Activated CD8-positive, alpha-beta T cell treated with anti-CD3 and anti-CD28 coated beads for 36 hours (primary cell): ENCODE measurements at regions not wholly inside any gene's neighbourhood (a gene's known extent, or its start where the extent isn't known, plus 50 kb on each side); places are given as distances from the start of the nearest gene placed in this dataset.

Experiments used
- ATAC-seq: fragments of 200-7000 bp; cut with Tn5 transposase; one replicate; pipeline ENCODE4 v1.10.0; 2021; ENCODE audit warnings: mild to moderate bottlenecking, moderate library complexity
- CTCF ChIA-PET: fragments of 350-600 bp; sonication (Branson Sonifier 250); formaldehyde crosslinking; loops from one replicate; lab custom pipeline; 2021; ENCODE audit warnings: antibody characterized with exemption; lab: Charles Lee
- POLR2A ChIA-PET: fragments of 350-600 bp; sonication (Branson Sonifier 250); formaldehyde crosslinking; loops from one replicate; lab custom pipeline; 2021; ENCODE audit warnings: antibody characterized with exemption; lab: Charles Lee
- DNase-seq: peaks from one replicate; pipeline ENCODE4 v3.0.0-alpha.2; 2020
- H3K27ac Mint-ChIP-seq: one replicate; pipeline ENCODE4 v1.8.0; 2021; ENCODE audit warnings: mild to moderate bottlenecking, mixed read lengths
- H3K27me3 Mint-ChIP-seq: one replicate; pipeline ENCODE4 v1.8.0; 2021; ENCODE audit warnings: mixed read lengths
- H3K36me3 Mint-ChIP-seq: one replicate; pipeline ENCODE4 v1.8.0; 2021; ENCODE audit warnings: low read depth, mixed read lengths
- H3K4me1 Mint-ChIP-seq: one replicate; pipeline ENCODE4 v1.8.0; 2021; ENCODE audit warnings: low read depth, mixed read lengths
- H3K4me3 Mint-ChIP-seq: one replicate; pipeline ENCODE4 v1.8.0; 2021; ENCODE audit warnings: mild to moderate bottlenecking, moderate library complexity, mixed read lengths
- H3K9me3 Mint-ChIP-seq: one replicate; pipeline ENCODE4 v1.8.0; 2021; ENCODE audit warnings: mixed read lengths
- intact Hi-C: fragments of 100-400 bp; cut with micrococcal nuclease; formaldehyde crosslinking; loops from one replicate; pipeline ENCODE4 v1.10.0; 2022
- TF ChIP-seq, protein P1 (sequence below): fragments of 200-600 bp; IDR thresholded peaks from one replicate; pipeline ENCODE4 v1.8.0; 2022; ENCODE audit warnings: antibody characterized with exemption, mild to moderate bottlenecking

DNA sequence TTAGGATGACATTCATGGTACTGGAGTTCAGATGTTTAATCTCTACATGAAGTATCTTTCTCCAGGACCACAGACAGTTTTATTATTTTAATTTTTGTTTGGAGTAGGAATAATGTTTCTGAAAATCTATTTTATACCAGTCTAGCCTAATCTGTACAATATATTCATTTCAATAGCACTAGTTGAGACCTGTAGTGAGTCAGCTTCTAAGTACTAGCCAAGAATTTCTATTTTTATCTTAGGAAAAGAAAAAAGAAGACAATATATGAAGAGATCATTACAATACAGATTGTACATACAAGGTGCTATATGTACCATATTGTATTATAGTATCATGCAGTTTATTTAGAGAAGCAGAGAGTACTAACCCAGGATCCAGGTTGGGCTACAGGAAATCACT, 826.9 kb upstream of the PIK3C3 start:
- intact Hi-C loops, result no loop called here
- ChIA-PET CTCF (no interaction called here), POLR2A (no interaction called here)
- H3K4me3 Mint-ChIP-seq, result no peak overlapping the region
- peaks cover 5% of the 10 kb centered on the region for H3K9me3 Mint-ChIP-seq
- H3K27ac Mint-ChIP-seq, result no peak overlapping the region
- TF ChIP-seq, protein P1, sequence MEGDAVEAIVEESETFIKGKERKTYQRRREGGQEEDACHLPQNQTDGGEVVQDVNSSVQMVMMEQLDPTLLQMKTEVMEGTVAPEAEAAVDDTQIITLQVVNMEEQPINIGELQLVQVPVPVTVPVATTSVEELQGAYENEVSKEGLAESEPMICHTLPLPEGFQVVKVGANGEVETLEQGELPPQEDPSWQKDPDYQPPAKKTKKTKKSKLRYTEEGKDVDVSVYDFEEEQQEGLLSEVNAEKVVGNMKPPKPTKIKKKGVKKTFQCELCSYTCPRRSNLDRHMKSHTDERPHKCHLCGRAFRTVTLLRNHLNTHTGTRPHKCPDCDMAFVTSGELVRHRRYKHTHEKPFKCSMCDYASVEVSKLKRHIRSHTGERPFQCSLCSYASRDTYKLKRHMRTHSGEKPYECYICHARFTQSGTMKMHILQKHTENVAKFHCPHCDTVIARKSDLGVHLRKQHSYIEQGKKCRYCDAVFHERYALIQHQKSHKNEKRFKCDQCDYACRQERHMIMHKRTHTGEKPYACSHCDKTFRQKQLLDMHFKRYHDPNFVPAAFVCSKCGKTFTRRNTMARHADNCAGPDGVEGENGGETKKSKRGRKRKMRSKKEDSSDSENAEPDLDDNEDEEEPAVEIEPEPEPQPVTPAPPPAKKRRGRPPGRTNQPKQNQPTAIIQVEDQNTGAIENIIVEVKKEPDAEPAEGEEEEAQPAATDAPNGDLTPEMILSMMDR, result no peak
- DNase-seq (no peak), ATAC-seq (no peak)
- no peaks in the 10 kb centered on the region for H3K36me3 Mint-ChIP-seq
- no peaks in the 10 kb centered on the region for H3K27me3 Mint-ChIP-seq
- no peaks in the 10 kb centered on the region for H3K4me1 Mint-ChIP-seq

DNA sequence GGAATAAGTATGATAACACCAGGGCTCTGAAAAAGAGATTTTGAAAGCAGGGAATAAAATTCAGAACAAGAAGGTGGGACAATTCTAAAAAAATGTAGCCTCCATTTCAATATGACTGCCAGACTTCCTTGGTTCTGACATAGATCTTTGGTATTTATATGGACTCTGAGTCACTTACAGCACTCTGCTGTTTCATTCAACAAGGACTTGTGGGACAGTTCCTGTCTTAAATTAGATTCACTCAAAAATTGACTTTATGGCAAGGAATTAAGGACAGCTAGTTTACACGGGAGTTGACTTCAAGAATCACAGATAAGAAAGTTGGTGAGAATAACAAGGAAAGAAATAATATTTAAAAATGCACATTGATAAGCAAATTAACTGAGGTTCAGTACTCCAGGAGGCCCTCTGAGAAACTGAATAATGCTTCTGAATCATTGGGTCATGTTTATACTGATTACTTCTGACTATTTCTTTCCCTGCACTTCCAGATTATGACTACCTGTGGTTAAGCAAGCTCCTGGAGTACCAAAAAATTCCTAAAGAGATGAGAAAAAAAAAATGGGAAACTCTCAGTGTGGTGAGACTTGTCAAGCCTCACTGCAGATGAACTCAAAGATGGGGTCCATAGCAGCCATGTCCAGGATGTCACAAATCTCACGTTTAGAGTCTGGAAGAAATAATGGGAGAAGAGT, 828.3 kb upstream of the PIK3C3 start:
- Mint-ChIP-seq H3K4me3 (no peak overlapping the region), H3K4me1 (no peaks in the 10 kb centered on the region), H3K9me3 (peaks cover 4% of the 10 kb centered on the region), H3K27me3 (no peaks in the 10 kb centered on the region), H3K36me3 (no peaks in the 10 kb centered on the region), H3K27ac (no peak overlapping the region)
- ChIA-PET CTCF (no interaction called here), POLR2A (no interaction called here)
- TF ChIP-seq, protein P1, result no peak
- DNase-seq, result no peak
- intact Hi-C loops, result no loop called here
- no peak for ATAC-seq

DNA sequence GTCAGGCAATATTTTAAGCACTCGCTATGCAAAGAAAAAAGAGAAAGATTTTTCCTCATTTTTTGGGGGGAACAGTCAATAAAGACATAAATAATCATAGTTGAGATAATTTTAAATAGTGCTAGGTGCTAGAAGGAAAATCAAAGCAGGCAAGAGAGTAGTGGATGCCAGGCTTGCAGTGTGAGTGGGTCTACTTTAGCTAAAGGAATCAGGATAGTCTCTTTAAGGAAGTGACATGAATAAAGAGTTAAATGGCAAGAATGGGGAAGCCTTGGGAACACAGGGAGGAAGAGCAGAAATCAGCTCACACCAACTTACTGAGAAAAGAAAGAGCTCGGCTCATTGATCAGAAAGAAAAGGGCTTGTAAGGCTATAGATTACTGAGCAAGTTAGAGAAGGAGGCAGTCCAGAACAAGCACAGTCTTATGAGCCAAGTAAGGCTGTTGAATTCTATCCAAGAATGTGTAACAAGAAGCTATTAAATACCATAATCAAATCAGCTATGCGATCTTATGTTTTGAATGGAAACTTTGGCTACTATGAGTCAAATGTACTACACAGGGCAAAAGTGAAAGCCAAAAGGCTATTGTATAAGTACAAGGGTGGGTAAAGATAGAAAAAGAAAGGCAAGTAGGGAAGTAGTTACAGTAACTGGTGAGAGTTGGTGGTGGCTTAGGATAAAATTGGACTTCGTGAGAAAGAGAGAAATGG, 833.8 kb upstream of the PIK3C3 start:
- no peaks in the 10 kb centered on the region for H3K36me3 Mint-ChIP-seq
- POLR2A ChIA-PET, result no interaction called here
- no peaks in the 10 kb centered on the region for H3K27me3 Mint-ChIP-seq
- TF ChIP-seq, protein P1, result no peak
- no peaks in the 10 kb centered on the region for H3K4me1 Mint-ChIP-seq
- H3K4me3 Mint-ChIP-seq, result no peak overlapping the region
- CTCF ChIA-PET, result no interaction called here
- peaks cover 8% of the 10 kb centered on the region for H3K9me3 Mint-ChIP-seq
- no peak overlapping the region for H3K27ac Mint-ChIP-seq
- DNase-seq (no peak), ATAC-seq (no peak)
- intact Hi-C loops, result no loop called here

DNA sequence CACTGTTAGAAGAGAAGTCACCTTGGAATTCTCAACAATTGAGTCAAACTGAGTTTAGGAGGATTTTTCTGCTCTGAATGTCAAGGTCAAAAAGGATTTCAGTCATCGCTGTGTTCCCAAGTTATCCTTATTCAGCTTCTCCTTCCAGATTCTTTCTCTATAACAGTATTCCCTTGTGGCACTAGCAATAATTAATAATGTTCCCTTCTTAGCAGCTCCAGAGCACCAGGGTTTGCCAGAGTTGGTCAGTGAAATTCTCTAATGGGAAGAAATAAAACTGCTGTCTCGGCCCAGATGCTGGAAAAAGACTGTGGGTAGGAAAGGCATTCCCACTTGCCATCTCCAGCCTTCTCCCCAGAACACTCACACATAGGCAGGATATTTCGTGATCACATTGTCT, 836.0 kb upstream of the PIK3C3 start:
- Mint-ChIP-seq H3K27me3 (no peaks in the 10 kb centered on the region), H3K4me3 (no peak overlapping the region), H3K4me1 (no peaks in the 10 kb centered on the region), H3K27ac (no peak overlapping the region), H3K9me3 (peaks cover 6% of the 10 kb centered on the region), H3K36me3 (no peaks in the 10 kb centered on the region)
- ATAC-seq, result no peak
- DNase-seq, result no peak
- intact Hi-C loops, result no loop called here
- TF ChIP-seq, protein P1, result no peak
- POLR2A ChIA-PET, result no interaction called here
- CTCF ChIA-PET, result no interaction called here

DNA sequence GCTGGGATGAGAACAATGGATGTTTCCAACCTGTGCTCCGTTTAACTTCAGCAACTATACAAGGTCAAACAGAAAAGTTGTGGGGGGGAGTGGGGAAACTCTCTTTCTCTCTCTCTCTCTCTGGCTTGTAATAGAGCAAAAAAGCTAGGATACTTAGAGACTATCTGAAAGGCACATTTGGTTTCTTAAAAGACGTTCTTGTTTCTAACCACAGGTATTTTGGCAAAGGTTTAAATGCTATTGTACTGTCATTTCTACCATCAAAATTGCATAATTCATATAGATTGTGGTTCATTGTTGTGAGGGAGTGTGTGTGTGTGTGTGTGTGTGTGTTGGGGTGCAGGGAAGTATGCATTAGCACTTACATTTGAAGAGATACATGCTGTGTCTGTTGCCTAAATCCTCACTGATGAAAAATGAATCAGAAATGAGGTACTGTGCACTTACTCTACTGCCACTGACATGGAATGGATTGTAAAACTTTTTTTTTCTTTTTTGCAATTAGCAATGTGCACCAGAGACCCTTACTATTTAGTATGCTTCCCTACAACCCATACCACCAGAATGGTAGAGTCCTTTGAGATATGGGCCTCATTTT, 841.0 kb upstream of the PIK3C3 start:
- ChIA-PET POLR2A (no interaction called here), CTCF (no interaction called here)
- H3K4me1 Mint-ChIP-seq, result no peaks in the 10 kb centered on the region
- TF ChIP-seq, protein P1, result no peak
- no peak for DNase-seq
- no peaks in the 10 kb centered on the region for H3K27me3 Mint-ChIP-seq
- no peak overlapping the region for H3K27ac Mint-ChIP-seq
- ATAC-seq, result no peak
- intact Hi-C loops, result no loop called here
- H3K9me3 Mint-ChIP-seq, result peaks cover 10% of the 10 kb centered on the region
- no peak overlapping the region for H3K4me3 Mint-ChIP-seq
- H3K36me3 Mint-ChIP-seq, result no peaks in the 10 kb centered on the region
